ENCODE measurements at regions not wholly inside any gene's neighbourhood (a gene's known extent, or its start where the extent isn't known, plus 50 kb on each side); places are given as distances from the start of the nearest gene placed in this dataset.

DNA sequence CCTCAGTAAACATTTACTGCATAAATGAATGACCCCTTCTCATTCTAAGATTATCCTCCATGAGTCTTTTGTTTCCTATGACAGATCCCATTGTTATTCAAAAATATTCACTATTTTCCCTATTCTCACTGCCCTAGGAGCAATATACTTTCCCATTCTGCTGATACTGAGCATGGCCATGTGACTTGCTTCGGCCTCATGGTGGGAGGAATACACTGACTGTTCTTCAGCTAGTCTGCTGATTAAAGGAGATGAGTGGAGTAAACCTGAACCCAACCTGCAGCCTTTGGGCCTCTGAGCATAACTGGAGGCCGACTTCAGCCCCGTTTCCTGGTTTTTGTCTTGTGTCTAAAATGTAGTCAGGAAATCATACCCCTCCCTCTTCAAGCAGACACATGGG is 531.8 kb upstream of the SALL1 start:
- DNase-seq (ENCODE audit: extremely low read depth, low read depth) = no peak
- TF ChIP-seq, protein P1, sequence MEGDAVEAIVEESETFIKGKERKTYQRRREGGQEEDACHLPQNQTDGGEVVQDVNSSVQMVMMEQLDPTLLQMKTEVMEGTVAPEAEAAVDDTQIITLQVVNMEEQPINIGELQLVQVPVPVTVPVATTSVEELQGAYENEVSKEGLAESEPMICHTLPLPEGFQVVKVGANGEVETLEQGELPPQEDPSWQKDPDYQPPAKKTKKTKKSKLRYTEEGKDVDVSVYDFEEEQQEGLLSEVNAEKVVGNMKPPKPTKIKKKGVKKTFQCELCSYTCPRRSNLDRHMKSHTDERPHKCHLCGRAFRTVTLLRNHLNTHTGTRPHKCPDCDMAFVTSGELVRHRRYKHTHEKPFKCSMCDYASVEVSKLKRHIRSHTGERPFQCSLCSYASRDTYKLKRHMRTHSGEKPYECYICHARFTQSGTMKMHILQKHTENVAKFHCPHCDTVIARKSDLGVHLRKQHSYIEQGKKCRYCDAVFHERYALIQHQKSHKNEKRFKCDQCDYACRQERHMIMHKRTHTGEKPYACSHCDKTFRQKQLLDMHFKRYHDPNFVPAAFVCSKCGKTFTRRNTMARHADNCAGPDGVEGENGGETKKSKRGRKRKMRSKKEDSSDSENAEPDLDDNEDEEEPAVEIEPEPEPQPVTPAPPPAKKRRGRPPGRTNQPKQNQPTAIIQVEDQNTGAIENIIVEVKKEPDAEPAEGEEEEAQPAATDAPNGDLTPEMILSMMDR (IDR thresholded peaks at IDR 0.05; ENCODE audit: low read depth, low read length, missing control alignments) = no peak
- H3K4me3 ChIP-seq (replicated peaks; ENCODE audit: low read depth, low read length) = no peak overlapping the region

GRCh38 chr16:51674615-51675014 is 523.5 kb upstream of the SALL1 start:
- H3K4me3 ChIP-seq (replicated peaks; ENCODE audit: low read depth, low read length) = no peak overlapping the region
- TF ChIP-seq, protein P1 (IDR thresholded peaks at IDR 0.05; ENCODE audit: low read depth, low read length, missing control alignments) = no peak
- no peak for DNase-seq (ENCODE audit: extremely low read depth, low read depth)

- TF ChIP-seq, protein P1 (IDR thresholded peaks at IDR 0.05; ENCODE audit: low read depth, low read length, missing control alignments) = no peak
- H3K4me3 ChIP-seq (replicated peaks; ENCODE audit: low read depth, low read length) = no peak overlapping the region
- no peak for DNase-seq (ENCODE audit: extremely low read depth, low read depth)
Observed at GRCh38 chr16:51670527-51670926, 519.5 kb upstream of the SALL1 start.

GRCh38 chr16:51666821-51667220 is 515.8 kb upstream of the SALL1 start:
- TF ChIP-seq, protein P1 (IDR thresholded peaks at IDR 0.05; ENCODE audit: low read depth, low read length, missing control alignments) = no peak
- DNase-seq (ENCODE audit: extremely low read depth, low read depth) = no peak
- no peak overlapping the region for H3K4me3 ChIP-seq (replicated peaks; ENCODE audit: low read depth, low read length)

GRCh38 chr16:51666074-51666473 is 515.0 kb upstream of the SALL1 start:
- DNase-seq (ENCODE audit: extremely low read depth, low read depth) = no peak
- TF ChIP-seq, protein P1 (IDR thresholded peaks at IDR 0.05; ENCODE audit: low read depth, low read length, missing control alignments) = no peak
- no peak overlapping the region for H3K4me3 ChIP-seq (replicated peaks; ENCODE audit: low read depth, low read length)

GRCh38 chr16:51665436-51665998 is 514.4 kb upstream of the SALL1 start:
- no peak overlapping the region for H3K4me3 ChIP-seq (replicated peaks; ENCODE audit: low read depth, low read length)
- TF ChIP-seq, protein P1 (IDR thresholded peaks at IDR 0.05; ENCODE audit: low read depth, low read length, missing control alignments) = no peak
- no peak for DNase-seq (ENCODE audit: extremely low read depth, low read depth)

DNA sequence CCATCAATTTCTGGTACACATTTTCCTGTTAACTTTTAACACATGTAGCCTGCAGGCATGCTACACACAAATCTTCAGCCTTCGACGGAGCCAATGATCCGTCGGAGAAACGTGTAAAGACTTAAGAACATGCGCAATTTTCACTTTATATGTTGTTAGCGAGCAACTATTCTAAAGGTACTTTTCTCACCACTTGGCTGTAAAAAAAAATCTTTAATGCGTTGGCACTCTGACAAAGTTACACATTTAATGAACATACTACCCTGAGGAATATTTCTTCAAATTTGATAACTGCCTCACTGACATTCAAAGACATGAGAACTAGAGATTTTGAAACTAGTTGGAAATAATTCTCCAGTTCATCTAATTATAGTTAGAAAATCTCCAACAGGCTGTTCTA is 507.5 kb upstream of the SALL1 start:
- no peak for DNase-seq (ENCODE audit: extremely low read depth, low read depth)
- TF ChIP-seq, protein P1 (IDR thresholded peaks at IDR 0.05; ENCODE audit: low read depth, low read length, missing control alignments) = no peak
- no peak overlapping the region for H3K4me3 ChIP-seq (replicated peaks; ENCODE audit: low read depth, low read length)

Data from HFF-Myc (cell line).